RKO (cell line): ENCODE measurements at regions not wholly inside any gene's neighbourhood (a gene's known extent, or its start where the extent isn't known, plus 50 kb on each side); places are given as distances from the start of the nearest gene placed in this dataset.

Experiments
- DNase-seq: peaks from one replicate; pipeline ENCODE4 v3.0.0-alpha.2; 2016; ENCODE audit warnings: low spot score

DNA sequence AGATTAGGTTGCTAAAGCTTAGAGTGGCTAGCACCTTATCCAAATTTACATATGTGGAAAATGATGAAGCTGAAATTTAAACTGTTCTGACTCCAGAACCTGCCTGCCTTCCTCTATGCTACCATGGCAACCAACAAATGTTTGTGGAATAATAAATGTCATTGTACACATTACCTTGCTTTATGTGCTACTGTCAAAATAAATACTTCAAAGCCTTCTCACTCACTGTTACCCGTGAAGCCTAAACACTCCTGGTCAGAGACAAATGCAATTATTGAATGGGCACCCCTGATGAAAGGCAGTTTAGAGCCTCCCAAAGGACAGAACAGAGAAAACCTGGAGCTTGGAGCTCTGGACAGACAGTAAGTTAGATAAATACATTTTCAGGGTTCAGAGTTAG lies 158.6 kb downstream of the FAM114A2 start:
- DNase-seq = no peak

DNA sequence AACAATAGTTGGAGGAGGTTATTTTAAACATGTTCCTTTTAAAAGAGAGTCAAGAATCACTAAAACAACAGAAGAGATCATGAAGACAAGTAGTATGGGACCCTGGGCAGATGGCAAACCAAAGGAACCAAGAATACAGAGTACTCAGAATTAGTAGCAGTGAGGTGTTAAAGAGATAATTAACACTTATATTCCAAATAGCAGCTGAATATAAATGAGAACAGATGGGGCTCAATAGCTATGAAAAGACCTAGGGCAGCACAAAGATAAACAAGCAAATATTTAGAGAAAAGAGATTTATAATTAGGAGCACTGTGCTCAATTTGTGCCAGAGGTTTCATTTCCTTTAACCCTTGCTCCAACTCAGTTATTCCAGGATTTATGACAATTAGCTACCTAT lies 159.1 kb downstream of the FAM114A2 start:
- no peak for DNase-seq

DNA sequence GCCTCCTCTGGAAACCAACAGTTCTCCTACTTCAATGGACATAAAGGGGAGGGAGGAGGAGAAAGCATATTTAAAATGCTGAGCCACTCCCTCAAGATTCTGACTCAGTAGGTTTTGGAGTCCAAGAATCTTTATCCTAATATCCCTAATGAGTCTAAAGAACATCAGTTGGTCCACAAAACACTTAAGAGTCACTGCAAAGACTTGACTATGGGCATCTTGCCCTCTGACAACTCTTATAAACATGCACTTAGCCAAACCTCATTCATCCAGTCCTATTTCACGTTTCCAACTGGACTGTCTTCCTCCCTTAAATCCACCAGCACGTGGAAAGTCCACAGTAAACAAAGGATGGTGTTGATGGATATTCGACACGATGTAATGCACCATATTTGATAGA lies 172.5 kb downstream of the FAM114A2 start:
- no peak for DNase-seq

DNA sequence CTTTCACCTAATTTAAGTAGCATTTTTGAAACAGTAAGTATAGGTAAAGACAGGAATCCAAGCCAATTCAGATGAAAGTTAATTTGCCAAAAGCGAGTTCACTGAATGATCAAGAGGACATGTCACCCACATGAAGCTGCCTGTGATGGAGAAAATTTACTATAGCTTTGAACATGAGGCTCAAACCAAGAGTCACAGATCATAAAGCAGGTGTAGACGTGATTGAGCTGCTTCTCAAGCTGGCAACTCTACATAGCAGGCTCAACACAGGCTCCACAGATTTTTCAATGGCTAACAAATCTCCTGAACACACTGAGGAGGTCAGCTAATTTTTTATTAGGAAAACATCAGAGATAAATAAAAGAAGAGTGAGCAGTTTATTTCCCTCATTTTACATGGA lies 173.7 kb downstream of the FAM114A2 start:
- DNase-seq = no peak

DNA sequence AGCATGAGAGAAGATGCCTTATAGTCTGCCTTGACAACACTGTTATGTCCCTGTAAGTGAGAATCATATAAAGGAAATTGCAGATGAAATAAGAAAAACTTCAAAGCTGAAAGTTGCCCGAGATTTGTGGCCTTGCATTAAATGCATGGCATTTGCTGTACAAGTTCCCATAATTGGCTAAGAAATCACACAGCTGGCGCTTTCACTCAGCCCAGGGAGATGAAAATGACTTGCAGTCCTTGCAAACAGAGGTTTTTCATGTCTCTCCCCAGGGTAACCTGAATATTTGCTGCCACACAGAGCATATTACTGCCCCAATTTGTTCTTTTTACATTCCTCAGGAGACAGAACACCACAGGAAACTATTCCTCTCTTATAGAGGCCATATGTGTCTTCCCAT lies 174.8 kb downstream of the FAM114A2 start:
- DNase-seq = no peak
